ENCODE measurements at regions not wholly inside any gene's neighbourhood (a gene's known extent, or its start where the extent isn't known, plus 50 kb on each side); places are given as distances from the start of the nearest gene placed in this dataset.
"Not testable (repeated sequence)": the region's sequence is repeated elsewhere in the genome, so short reads cannot be mapped to it uniquely, and the experiment has no call there.

DNA sequence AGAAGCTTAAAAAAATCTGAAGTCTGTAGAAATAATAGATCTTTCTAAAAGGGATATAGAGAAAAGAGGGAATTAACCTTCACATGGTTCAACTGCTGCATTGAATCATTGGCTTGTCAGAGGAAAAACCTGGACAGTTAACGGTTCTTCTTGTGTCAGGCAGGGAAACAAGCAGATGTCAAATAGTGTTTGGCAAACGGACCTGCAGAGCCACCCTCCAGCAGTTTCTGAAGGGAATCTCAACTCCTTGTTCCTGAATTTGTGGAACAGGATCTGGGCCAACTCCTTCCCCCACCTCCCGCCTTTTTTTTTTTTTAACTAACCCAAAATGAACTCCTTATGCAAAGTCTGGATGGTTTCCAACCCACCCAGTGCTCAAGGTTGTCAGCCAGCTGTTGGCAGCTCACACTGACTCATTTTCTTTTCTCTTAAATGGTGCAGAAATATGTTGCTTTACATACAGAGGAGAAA is 187.3 kb downstream of the CAND1 start:
- no peak for DNase-seq (ENCODE audit: low spot score)

DNA sequence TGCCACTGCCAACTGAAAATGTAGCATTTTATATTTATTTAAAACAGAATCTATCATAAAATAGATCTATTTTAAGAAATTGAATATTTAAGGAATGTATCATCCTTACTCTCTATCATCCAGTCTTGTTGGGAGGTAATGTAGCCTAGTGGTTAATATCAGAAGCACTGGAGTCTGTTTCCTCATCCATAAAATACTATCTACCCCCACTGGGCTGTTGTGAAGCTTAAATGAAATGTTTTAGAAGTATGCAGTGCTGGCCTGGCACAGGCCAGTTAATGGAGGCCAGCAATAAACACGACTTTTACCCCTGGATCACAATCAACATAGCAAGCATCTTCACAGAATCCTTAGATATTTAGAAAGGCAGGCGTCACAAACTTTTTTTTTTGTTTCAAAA is 188.0 kb downstream of the CAND1 start:
- no peak for DNase-seq (ENCODE audit: low spot score)

DNA sequence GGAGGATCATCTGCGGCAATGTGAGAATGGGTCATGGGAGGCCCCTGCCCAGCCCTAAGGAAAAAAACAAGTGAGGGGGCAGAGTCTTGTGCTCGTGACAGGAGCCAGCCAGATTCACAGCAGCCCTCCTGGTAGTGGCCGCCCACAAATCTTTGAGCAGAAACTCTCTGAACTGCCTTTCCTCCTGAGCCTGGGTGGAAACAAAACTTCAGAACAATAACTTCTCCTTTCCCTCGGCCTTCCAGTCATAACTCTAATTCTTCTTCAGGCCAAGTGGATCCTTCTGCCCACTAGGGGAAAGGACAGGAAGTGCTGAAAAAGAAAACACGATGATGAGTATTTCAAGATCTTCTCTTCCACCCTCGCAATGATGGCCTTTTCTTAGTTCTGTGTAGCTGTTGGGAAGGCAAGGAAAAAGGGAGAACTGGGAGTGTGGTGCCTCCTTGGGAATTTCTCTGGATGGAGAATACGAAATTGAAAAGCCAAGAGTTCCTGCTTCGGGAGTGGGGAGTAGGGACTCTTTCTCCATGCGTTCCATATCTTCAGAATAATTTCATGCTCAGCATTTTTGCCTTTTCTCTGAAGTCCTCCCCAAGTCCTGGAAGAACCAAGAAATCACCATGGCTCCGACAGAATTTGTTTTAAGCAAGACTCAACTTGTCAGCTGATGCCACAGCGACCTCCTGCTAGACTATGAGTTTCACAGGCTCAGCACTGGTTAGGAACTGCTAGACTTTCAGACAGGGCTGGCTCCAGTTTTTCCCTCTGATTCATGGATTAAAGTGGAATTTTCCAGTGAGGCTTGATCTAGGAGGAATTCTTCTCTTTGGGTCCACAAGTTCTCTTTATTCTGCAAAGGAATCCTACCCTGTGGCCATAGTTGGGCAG is 188.9 kb downstream of the CAND1 start:
- no peak for DNase-seq (ENCODE audit: low spot score)

DNA sequence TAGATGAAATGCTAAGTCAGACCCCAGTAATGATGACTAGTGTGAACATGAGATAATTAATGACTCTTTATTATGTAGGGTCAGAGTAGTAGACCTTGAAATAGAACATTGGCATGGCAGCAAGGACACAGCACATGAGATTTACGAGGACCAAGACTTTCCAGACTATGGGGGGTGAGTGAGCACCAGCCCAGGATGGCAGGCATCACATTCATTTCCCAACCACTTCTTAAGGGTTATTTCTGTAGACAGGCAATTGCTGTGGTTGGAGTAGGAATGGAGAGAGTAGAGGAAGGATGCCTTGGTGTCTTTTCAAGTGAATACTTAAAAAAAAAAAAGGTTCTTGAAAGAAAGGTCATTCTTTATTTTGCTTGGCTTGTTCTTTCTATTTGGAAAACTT is 189.4 kb upstream of the DYRK2 start:
- no peak for DNase-seq (ENCODE audit: low spot score)

DNA sequence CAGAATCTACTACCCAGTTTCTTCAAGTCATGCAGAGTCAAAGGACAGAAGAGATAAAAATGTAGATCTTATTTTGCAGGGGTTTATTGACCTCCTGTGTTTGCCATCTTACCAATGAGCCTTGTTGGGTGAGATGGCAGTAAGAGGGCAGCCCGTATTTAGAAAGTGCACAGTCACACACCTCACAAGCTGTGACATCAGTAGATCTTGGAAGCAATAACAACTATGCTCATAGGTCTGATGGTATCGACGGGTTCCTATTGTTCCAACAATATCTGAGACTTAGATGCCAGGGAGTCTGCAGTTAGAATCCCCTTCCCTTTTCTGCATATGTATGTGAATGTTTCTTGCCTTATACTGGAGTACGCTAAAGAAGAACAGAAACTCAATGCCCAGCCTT is 189.0 kb upstream of the DYRK2 start:
- DNase-seq (ENCODE audit: low spot score), result no peak

DNA sequence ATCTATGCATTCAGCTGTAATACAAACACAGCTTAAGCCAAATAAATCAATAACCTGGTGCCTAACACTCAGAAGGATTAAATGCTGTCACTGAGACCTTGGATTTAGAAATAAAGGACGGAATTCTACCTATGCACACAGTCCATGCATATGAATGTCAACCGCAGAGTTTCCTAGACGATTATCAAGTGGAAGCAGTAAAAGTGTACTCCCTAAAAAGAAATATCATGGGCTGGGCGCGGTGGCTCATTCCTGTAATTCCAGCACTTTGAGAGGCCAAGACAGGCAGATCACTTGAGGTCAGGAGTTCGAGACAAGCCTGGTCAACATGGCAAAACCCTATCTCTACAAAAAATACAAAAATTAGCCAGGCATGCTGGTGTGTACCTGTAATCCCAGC is 188.2 kb upstream of the DYRK2 start:
- DNase-seq (ENCODE audit: low spot score), result no peak

DNA sequence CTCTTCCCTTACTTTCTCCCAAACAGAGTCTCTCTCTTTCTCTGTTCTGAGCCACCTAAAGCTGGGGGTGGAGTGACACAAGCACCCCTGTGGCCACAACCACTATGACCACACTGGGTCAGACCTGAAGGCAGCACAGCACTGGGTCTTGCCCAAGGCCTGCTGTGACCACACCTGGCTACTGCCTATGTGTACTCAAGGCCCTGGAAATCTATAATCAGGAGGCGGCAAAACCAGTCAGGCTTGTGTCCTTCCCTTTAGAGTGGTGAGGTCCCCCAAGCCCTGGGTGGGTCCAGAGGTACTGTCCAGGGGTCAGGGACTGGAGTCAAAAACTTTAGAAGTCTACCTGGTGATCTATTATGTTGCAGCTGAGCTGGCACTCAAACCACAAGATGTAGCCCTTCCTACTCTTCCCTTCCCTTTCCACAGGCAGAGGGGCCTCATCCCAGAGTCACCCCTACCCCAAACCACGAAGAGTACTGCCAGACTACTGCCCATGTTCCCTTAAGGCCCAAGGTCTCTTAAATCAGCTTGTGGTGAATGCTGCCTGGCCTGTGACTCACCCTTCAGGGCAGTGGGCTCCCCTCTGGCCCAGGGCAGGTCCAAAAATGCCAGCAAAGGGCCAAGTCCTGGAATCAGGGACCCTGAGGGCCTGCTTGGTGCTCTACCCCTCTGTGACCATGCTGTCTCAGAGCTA is 179.8 kb upstream of the DYRK2 start:
- DNase-seq (ENCODE audit: low spot score), result no peak

DNA sequence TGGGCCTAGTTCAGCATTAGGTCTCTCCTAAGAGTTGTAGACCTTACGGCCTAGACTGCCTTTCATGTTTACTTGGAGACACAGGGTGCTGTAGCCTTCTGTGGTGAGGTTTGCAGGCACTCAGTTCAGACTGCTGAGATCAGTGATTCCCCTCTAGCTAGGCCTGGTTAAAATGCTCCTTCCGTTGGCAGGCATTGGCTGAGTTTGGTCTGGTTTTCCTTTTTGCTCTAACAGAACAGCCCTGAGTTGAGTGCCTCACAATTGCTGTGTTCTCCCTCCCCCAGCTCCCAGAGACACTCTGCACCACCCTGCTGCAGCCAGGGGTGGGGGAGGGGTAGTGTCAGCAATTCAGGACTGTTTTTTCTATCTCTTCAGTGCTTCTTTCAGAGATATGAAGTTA is 178.9 kb upstream of the DYRK2 start:
- DNase-seq (ENCODE audit: low spot score), result no peak

DNA sequence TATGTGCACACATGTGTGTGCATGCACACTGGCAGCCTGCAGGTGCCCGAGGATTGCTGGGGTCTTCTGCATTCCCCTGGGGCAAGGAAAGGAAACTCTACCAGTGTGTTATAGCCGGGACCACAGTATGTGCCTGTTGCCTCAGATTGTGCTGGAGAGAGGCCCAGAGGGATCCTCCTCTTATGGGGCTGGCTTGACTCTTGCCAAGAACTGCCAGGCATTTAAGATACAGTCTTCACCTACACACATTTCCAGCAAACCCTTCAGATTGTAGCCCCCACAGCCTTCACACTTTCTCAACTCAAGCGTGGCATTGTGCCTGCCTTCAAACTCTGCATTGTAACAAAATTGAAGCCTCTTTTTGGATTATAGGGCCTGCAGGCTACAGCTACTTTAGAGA is 176.7 kb upstream of the DYRK2 start:
- no peak for DNase-seq (ENCODE audit: low spot score)

DNA sequence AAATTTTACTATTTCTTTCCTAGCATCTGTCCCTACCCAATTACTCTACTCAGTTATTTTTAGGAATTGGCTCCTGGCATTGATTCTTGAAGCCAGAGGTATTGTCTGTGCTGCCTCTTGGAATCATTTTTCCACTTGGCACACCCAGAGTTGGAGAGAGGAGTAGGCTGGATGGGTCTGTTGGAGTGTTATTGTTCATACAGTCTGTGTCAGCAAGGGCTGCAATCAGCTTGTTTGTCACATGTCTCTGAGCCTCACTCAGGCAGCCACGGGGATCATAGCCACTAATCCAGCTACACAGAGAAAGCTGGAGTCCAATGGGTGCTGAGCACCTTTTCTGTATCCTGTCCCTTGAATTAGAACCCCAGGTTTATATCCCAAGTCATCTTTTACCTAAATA is 176.0 kb upstream of the DYRK2 start:
- no peak for DNase-seq (ENCODE audit: low spot score)

DNA sequence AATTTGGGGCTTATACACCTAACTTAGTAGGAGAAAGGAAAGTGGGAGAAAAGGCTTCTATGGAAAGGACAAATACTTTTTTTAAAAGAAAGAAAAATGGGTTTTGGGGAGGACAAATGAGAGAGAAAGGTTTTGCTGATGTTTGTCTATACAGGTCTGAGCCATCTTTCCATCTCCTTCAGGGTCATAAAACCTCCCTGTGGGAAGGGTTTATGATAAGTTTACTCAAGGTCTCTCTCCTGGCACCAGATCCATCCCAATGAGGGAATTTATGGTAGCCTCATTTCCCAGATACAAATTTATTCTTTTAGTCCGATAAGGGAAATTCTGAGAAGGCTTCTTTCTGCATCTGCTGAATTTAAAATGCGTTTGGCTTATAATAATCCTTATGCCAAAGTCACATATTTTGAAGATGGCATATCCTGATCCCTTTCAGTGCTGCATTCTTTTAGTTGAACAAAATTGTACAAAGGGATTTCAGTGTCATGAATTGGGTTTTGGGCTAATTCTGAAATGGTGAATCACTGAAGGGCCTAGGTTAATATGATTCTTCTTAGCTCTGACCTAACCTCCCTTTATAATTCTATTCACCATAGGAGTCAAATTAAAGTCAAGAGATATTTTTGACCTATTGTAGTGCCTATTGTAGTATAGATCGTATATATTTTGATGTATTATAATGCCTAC is 173.5 kb upstream of the DYRK2 start:
- no peak for DNase-seq (ENCODE audit: low spot score)

DNA sequence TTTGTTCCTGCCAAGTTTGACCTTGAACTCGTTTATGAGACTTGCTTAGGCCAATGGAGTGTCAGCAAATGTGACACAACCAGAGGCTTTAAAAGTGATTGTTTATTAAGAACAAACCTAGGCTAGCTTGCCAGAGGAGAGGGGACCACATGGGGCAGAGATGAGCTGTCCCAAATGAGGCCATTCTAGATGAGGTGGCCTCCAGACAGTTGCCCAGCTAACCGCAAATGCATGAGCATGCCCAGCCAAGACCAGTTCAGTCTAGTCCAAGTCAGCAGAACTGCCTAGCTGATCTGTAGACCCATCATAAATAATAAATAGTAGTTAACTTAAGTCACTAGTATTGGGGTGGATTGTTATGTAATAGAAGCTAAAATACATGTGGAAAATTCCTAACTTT is 172.8 kb upstream of the DYRK2 start:
- no peak for DNase-seq (ENCODE audit: low spot score)

DNA sequence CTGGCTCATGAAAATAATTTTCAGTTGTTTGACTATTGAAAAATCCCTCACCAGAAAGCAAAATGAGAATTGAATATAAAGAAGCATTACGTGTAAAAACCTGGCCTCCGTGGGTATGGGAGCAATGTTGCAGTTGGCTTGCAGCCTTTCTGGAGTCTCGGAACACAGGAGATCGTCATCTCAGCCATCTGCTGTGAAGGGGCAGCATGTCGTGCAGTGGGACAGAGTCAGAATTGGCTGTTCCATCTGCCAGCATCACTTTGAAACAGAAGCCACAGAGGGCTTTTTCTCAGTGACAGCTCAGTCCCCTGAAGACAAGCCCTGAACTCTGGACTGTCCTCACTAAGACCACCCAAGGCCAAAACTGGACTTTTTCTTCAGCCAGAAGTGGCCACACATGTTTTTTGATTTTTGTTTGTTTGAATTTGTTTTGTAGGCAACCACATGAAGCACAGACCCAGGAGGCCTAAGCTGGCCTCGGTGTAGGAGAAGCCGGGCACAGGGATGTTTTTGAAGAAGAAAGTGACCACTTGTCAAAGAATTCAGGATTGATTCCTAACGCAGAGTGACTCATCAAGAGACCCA is 170.8 kb upstream of the DYRK2 start:
- DNase-seq (ENCODE audit: low spot score), result no peak

DNA sequence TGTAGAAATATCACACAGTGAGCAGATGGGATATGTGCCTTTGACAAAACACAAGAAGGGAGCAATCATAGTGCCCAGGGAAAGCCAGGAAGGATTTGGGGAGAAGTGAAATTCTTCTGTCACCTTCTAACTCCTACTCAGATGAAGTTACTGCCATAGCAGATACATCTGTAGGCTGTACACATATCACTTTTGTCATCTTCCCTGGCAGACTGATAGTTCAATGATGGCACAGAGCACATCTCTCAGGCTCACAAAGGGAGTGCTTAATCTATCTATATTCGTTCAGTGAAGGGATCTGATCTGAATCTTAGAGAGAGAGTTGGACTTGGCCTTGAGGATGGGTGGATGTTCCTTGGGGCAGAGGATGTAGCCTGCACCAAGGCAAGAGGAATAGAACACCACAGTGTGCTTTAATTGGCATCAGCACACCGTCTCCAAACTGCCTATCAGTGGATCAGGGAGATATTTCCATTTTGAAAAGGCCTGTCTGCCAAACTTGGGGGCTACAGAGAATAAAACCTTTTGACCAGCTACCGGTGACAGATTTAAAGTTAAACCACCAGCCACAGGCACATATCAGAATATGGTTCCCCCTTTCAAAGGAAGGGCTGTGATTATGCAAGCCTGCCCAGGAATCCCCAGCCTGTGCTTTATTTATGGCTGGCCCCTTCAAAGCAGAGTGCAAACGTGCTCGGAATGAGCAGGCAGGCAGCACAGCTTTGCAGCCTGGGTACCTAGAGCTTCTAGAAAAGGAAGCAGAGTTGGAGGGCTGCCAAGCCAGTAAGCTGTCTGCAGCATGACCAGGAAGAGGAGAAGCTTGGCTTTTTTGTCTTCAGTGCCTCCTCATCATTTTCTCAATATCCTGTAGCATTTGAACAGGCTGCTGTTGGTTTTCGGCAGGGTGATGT is 165.5 kb upstream of the DYRK2 start:
- DNase-seq (ENCODE audit: low spot score), result no peak

DNA sequence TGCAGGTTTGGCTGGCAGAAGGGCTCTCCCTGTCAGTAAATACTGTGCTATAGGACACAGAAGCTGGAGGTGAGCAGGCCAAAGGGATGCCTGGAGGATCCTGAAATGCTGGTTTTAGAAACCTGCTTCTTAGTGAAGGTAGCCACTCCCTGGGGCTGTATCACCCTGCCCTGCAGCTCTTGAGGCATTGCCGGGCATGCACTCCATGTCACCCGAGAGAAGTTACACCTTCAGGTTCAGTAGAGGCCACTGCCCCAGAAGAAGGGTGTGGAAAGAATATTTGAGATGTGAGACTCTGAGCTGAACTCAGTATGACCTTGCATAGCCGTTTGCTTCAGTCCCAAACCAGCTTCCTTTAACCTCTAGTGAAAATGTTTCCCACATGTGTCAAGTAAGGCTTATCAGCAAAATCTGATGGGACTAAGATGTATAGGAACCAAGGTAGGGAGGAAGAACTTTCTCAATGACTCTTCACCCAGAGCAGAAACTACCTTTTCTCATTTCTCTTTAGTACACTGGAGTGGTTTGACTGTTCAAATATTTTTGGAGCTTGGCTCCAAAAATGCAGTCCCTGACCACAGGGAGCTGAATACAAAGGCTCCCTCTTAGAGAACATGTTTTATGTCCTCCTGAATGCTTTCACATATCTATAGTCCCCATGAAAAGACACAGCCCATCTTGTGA is 164.5 kb upstream of the DYRK2 start:
- DNase-seq (ENCODE audit: low spot score), result no peak

DNA sequence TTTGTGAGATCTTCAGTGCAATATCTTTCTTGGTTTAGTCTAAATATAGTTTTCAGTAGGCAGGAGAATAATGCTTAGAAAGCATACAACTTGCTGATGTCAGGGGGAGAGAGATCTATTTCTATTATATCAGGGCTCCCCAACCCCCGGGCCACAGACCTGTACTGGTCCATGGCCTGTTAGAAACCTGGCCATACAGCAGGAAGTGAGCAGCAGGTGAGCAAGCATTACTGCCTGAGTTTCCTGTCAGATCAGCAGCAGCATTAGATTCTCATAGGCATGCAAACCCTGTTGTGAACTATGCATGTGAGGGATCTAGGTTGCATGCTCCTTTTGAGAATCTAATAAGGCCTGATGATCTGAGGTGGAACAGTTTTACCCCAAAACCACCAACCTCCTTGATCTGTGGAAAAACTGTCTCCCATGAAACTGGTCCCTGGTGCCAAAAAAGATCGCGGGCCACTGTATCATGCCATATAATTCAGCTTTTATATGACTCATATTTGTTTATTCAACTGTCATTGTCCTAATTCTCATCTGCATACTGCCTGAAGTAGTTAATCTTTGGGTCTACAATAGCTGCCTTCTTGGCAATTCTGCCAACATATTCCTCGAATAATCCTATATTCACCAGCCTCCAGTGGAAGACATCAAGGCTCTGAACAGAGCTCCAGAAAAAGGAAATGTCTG is 163.6 kb upstream of the DYRK2 start:
- DNase-seq (ENCODE audit: low spot score), result no peak

DNA sequence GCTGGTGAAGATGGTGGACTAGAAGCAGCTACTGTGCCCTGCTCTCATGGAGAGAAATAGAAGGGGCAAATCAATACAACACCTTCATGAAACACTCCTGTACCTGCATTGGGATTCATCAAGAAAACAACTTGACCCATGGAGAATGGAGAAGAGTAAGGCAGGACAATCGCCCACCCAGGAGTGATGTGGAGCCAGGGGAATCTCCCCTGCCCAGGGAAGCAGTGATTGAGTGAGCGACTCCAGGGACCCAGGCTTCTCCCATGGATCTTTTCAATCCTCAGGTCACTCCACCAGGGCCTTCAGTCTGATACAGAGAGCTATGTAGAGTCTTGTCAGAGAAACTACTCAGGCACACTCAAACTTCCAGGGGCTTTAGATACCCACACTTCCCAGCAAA is 161.9 kb upstream of the DYRK2 start:
- no peak for DNase-seq (ENCODE audit: low spot score)

DNA sequence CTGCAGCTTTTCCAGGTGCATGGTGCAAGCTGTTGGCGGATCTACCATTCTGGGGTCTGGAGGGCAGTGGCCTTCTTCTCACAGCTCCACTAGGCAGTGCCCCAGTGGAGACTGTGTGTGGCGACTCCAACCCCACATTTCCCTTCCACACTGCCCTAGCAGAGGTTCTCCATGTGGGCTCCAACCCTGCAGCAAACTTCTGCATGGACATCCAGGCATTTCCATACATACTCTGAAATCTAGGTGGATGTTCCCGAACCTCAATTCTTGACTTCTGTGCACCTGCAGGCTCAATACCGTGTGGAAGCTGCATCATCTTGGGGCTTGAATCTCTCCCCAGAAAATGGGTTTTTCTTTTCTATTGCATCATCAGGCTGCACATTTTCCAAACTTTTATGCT is 160.2 kb upstream of the DYRK2 start:
- DNase-seq (ENCODE audit: low spot score), result not testable (repeated sequence)

DNA sequence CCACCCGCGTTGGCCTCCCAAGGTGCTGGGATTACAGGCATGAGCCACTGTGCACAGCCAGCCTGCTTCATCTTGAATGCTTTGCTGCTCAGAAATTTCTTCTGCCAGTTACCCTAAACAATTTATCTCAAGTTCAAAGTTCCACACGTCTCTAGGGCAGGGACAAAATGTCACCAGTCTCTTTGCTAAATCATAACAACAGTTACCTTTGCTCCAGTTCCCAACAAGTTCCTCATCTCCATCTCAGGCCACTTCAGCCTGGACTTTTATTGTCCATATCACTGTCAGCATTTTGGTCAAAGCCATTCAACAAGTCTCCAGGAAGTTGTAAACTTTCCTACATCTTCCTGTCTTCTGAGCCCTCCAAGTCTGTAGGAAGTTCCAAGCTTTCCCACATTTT is 159.5 kb upstream of the DYRK2 start:
- no peak for DNase-seq (ENCODE audit: low spot score)

DNA sequence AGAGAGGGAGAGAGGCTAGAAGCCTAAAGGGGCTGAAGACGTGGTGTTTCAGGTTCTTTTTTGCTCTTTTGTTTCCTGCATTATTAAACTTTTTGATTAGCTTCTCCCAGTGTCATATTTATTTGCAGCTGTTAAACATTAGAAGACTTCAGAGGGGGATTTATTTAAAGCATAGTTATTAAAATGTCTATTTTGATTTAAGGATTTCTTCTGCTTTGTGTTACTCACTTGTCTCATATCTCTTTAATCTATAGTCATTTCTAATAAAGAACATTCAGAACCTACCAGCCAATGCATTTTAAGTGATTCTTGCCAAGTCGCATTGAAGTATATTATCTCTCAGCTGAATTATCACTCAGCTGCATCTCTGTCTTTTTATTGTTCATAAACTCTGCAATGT is 152.0 kb upstream of the DYRK2 start:
- DNase-seq (ENCODE audit: low spot score), result no peak

All from LoVo (cell line).